ENCODE measurements at regions not wholly inside any gene's neighbourhood (a gene's known extent, or its start where the extent isn't known, plus 50 kb on each side); places are given as distances from the start of the nearest gene placed in this dataset.
A peak's percentile ranks its signal among the peaks of the same experiment; 100 is the strongest.

DNA sequence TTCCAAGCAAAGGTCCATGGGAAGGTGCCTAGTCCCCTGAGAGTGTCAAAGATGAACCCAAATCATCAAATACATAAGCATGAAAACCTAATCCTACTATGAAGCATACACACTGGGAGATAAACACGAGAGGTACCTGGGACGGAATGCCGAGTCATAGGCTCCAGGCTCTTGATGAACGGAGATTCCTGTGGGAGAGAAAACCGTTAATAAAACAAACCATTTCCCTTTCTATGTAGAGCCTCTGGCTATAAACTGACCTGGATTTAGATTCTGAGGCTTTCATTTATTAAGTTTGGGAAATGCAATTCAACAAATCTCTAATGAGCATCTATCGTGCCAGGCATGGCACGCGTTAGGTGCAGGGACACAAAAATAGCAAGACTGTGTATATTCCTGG, 206.4 kb upstream of the IL12B start:
- Histone ChIP-seq H3K4me3 (no peak overlapping the region), H4K20me1 (no peaks in the 10 kb centered on the region), H3K9ac (no peak overlapping the region), H3K27me3 (no peaks in the 10 kb centered on the region), H3K4me1 (no peaks in the 10 kb centered on the region), H3K4me2 (no peak overlapping the region), H3K27ac (no peak overlapping the region), H3K36me3 (no peaks in the 10 kb centered on the region), H3K9me3 (replicated peaks in 1 of 11) (no peaks in the 10 kb centered on the region)
- no peak for TF ChIP-seq Cebpa-rat (IDR thresholded peaks at IDR 0.05)

GRCh38 chr5:159539678-159540077, 209.4 kb upstream of the IL12B start:
- Histone ChIP-seq H3K4me1 (peaks cover 0 to 17% (median 4%) of the 10 kb centered on the region in 10 experiments; a peak in 8 of 20 replicates), H3K4me2 (no peak overlapping the region), H3K9ac (no peak overlapping the region), H3K27ac (no peak overlapping the region), H3K9me3 (replicated peaks in 1 of 11) (no peaks in the 10 kb centered on the region), H3K4me3 (no peak overlapping the region), H3K36me3 (no peaks in the 10 kb centered on the region), H3K27me3 (no peaks in the 10 kb centered on the region), H4K20me1 (no peaks in the 10 kb centered on the region)
- no peak for TF ChIP-seq Cebpa-rat (IDR thresholded peaks at IDR 0.05)

DNA sequence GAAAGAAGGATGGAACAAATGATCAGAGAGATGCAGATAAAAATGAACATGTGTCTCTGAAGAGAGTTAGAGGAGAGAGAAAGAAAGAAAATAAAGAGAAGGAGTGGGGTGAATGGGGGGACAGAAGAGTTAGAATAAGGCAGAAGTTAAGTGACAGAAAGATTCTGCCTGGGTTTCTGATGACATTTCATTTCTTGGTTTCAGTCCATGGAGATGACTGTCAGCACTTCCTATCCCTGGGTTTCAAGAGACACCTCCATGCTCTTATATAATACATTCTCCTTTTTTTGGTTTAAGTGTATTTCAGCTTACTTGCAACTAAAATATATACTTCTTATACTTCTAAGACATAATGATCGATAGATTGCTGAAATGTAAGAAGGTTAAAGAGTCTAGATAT, 213.0 kb upstream of the IL12B start:
- Histone ChIP-seq H3K27me3 (no peaks in the 10 kb centered on the region), H4K20me1 (no peaks in the 10 kb centered on the region), H3K4me3 (no peak overlapping the region), H3K4me1 (peaks cover 0 to 31% (median 13%) of the 10 kb centered on the region in 10 experiments; a peak in 9 of 20 replicates), H3K9me3 (replicated peaks in 1 of 11) (peaks cover 11 to 20% (median 16%) of the 10 kb centered on the region in 11 experiments), H3K27ac (no peak overlapping the region), H3K4me2 (peak overlapping the region in 3 of 11 experiments; percentile 36 to 50 (median 42); a peak in 4 of 22 replicates), H3K9ac (no peak overlapping the region), H3K36me3 (no peaks in the 10 kb centered on the region)
- TF ChIP-seq Cebpa-rat (IDR thresholded peaks at IDR 0.05): no peak

DNA sequence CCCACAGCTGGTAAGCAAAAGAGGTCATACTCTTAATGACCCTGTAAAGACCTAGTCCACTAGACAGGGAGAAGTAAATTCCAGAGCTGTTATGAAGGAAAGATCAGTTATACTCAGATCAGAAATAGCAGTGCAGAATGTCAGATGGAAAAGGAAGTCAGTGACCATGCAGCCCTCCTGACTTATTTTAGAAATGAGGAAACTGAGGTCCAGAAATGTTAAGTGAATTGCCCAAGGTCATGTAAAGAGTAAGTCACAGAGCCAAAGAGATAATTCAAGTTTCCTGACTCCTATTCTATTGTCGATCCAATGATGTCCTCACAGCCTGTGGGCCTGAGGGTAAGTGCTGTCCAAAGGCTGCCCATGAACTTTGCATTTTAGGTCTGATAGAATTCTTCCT, 214.9 kb upstream of the IL12B start:
- peak overlapping the region in 5 of 11 experiments; percentile 36 to 58 (median 50); a peak in 10 of 22 replicates for H3K4me2 ChIP-seq
- H3K4me1 ChIP-seq: peaks cover 0 to 31% (median 13%) of the 10 kb centered on the region in 10 experiments; a peak in 9 of 20 replicates
- peaks cover 11 to 22% (median 16%) of the 10 kb centered on the region in 11 experiments for H3K9me3 ChIP-seq (replicated peaks in 1 of 11)

GRCh38 chr5:159547466-159548195, 217.3 kb upstream of the IL12B start:
- Histone ChIP-seq H3K27me3 (no peaks in the 10 kb centered on the region), H3K9me3 (replicated peaks in 1 of 11) (peaks cover 11 to 26% (median 17%) of the 10 kb centered on the region in 11 experiments)
- TF ChIP-seq Cebpa-rat (IDR thresholded peaks at IDR 0.05): no peak

More for the DNA sequence above, 214.9 kb upstream of the IL12B start:
- Histone ChIP-seq H4K20me1 (no peaks in the 10 kb centered on the region), H3K27ac (no peak overlapping the region), H3K36me3 (no peaks in the 10 kb centered on the region), H3K27me3 (no peaks in the 10 kb centered on the region), H3K9ac (no peak overlapping the region), H3K4me3 (no peak overlapping the region)
- no peak for TF ChIP-seq Cebpa-rat (IDR thresholded peaks at IDR 0.05)

GRCh38 chr5:159548517-159548916, 218.2 kb upstream of the IL12B start:
- no peak overlapping the region for H3K9ac ChIP-seq
- no peak overlapping the region for H3K4me2 ChIP-seq
- TF ChIP-seq Cebpa-rat (IDR thresholded peaks at IDR 0.05): no peak
- no peak overlapping the region for H3K27ac ChIP-seq
- no peaks in the 10 kb centered on the region for H4K20me1 ChIP-seq
- H3K4me3 ChIP-seq: no peak overlapping the region
- H3K27me3 ChIP-seq: no peaks in the 10 kb centered on the region
- H3K4me1 ChIP-seq: peaks cover 0 to 26% (median 13%) of the 10 kb centered on the region in 10 experiments; a peak in 9 of 20 replicates
- no peaks in the 10 kb centered on the region for H3K36me3 ChIP-seq
- H3K9me3 ChIP-seq (replicated peaks in 1 of 11): peaks cover 11 to 26% (median 17%) of the 10 kb centered on the region in 11 experiments

More at GRCh38 chr5:159547466-159548195, 217.3 kb upstream of the IL12B start:
- Histone ChIP-seq H3K4me2 (no peak overlapping the region), H3K4me3 (no peak overlapping the region), H3K36me3 (no peaks in the 10 kb centered on the region), H4K20me1 (no peaks in the 10 kb centered on the region), H3K27ac (no peak overlapping the region), H3K4me1 (peaks cover 0 to 31% (median 13%) of the 10 kb centered on the region in 10 experiments; a peak in 9 of 20 replicates), H3K9ac (no peak overlapping the region)

DNA sequence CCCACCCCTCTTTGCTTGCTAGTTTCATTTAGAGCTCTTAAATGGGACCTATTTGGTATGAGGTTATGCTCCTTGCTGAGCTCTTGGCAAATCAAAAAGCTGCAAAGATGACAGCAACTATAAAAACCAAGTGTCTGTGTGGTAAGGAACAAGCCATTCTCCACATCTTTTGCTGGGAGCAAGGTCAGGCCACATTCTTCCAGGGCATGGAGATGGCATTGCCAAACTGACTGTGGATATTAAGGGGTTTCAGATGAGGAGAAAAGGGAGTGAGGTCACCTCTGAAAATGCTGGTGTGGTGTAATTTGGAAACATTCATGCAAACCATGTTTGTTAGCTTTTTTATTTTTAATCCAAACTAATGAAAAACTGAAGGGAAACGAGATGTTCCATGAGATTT, 218.8 kb upstream of the IL12B start:
- Histone ChIP-seq H4K20me1 (no peaks in the 10 kb centered on the region), H3K9me3 (replicated peaks in 1 of 11) (peaks cover 11 to 26% (median 17%) of the 10 kb centered on the region in 11 experiments), H3K27me3 (no peaks in the 10 kb centered on the region), H3K4me1 (peaks cover 0 to 21% (median 12%) of the 10 kb centered on the region in 10 experiments; a peak in 9 of 20 replicates), H3K36me3 (no peaks in the 10 kb centered on the region), H3K4me2 (no peak overlapping the region), H3K27ac (no peak overlapping the region), H3K4me3 (no peak overlapping the region), H3K9ac (no peak overlapping the region)
- no peak for TF ChIP-seq Cebpa-rat (IDR thresholded peaks at IDR 0.05)

DNA sequence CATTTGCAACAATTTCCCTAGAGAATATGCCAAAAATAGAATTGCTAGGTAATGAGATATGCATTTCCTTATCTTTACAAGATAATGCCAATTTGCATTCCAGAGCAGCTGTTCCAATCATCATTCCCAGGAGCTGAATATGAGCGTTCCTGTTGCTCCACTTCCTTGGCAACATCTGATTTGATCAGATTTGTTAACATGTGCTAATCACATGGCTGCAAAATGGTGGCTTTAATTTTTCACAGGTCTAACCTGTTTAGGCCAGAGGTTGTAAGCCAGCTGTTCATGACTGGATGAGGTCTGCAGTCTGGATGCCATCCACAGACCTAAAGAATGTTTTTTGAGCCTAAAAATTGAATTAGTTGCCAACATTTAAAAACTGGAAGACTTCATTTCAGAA, 220.7 kb upstream of the IL12B start:
- Histone ChIP-seq H4K20me1 (no peaks in the 10 kb centered on the region), H3K4me1 (peaks cover 0 to 2% (median 0%) of the 10 kb centered on the region in 10 experiments; a peak in 5 of 20 replicates), H3K4me2 (no peak overlapping the region), H3K9me3 (replicated peaks in 1 of 11) (peaks cover 11 to 26% (median 17%) of the 10 kb centered on the region in 11 experiments), H3K4me3 (no peak overlapping the region), H3K27me3 (no peaks in the 10 kb centered on the region), H3K36me3 (no peaks in the 10 kb centered on the region), H3K9ac (no peak overlapping the region), H3K27ac (no peak overlapping the region)
- TF ChIP-seq Cebpa-rat (IDR thresholded peaks at IDR 0.05): no peak

- H3K36me3 ChIP-seq: no peaks in the 10 kb centered on the region
- TF ChIP-seq Cebpa-rat (IDR thresholded peaks at IDR 0.05): no peak
- no peaks in the 10 kb centered on the region for H3K27me3 ChIP-seq
- peaks cover 0 to 12% (median 4%) of the 10 kb centered on the region in 11 experiments; a peak in 19 of 22 replicates for H3K9me3 ChIP-seq (replicated peaks in 1 of 11)
- H3K27ac ChIP-seq: no peak overlapping the region
- H3K9ac ChIP-seq: no peak overlapping the region
- H4K20me1 ChIP-seq: no peaks in the 10 kb centered on the region; a peak in 1 of 22 replicates
- H3K4me1 ChIP-seq: no peaks in the 10 kb centered on the region
- H3K4me2 ChIP-seq: no peak overlapping the region
- no peak overlapping the region for H3K4me3 ChIP-seq
Observed at GRCh38 chr5:159552751-159553150, 222.5 kb upstream of the IL12B start.
